GM12801 (cell line): ENCODE measurements at regions not wholly inside any gene's neighbourhood (a gene's known extent, or its start where the extent isn't known, plus 50 kb on each side); places are given as distances from the start of the nearest gene placed in this dataset.

Experiments used
- CTCF ChIP-seq: IDR thresholded peaks from one replicate; pipeline ENCODE4 v1.5.1; 2011; ENCODE audit warnings: control low read depth; ENCODE audit not compliant: insufficient read length; ENCODE audit errors: extremely low read depth

GRCh38 chr2:33665039-33665438, 65.9 kb upstream of the FAM98A start:
- no peak for TF ChIP-seq CTCF

GRCh38 chr2:33660416-33661123, 61.5 kb upstream of the FAM98A start:
- TF ChIP-seq CTCF = no peak

- no peak for TF ChIP-seq CTCF
Measured at GRCh38 chr2:33655626-33656320, 56.7 kb upstream of the FAM98A start.

- no peak for TF ChIP-seq CTCF
Measured at GRCh38 chr2:33652830-33653229, 53.7 kb upstream of the FAM98A start.

GRCh38 chr2:33650171-33650570, 51.1 kb upstream of the FAM98A start:
- TF ChIP-seq CTCF = no peak
